Liver (tissue), 8 donors: ENCODE measurements at regions not wholly inside any gene's neighbourhood (a gene's known extent, or its start where the extent isn't known, plus 50 kb on each side); places are given as distances from the start of the nearest gene placed in this dataset.

Experiments
- DNase-seq: peaks from one replicate; pipeline ENCODE4 v3.0.0-alpha.2; 2017; ENCODE audit warnings: low spot score
- H3K27ac ChIP-seq, 2 donors: one replicate each; pipeline ENCODE4 v1.7.0; 2013; ENCODE audit warnings: inconsistent platforms in 2 of 2, low read length in 2 of 2, control low read depth in 1 of 2, low read depth in 1 of 2, mild to moderate bottlenecking in 1 of 2
- H3K27me3 ChIP-seq, 4 donors: one replicate each; pipeline versions ENCODE4 v1.6.1 to v1.7.0; 2013; ENCODE audit warnings: low read length in 3 of 4, inconsistent platforms in 1 of 4, mild to moderate bottlenecking in 1 of 4, moderate library complexity in 1 of 4; ENCODE audit not compliant: control insufficient read depth in 4 of 4, insufficient read depth in 4 of 4
- H3K36me3 ChIP-seq, 4 donors: one replicate each; pipeline versions ENCODE4 v1.6.1 to v1.7.0; 2013; ENCODE audit warnings: low read length in 3 of 4, mild to moderate bottlenecking in 3 of 4, low read depth in 1 of 4, moderate library complexity in 1 of 4; ENCODE audit not compliant: control insufficient read depth in 4 of 4, insufficient read depth in 3 of 4
- H3K4me1 ChIP-seq, 4 donors: one replicate each; pipeline versions ENCODE4 v1.6.1 to v1.7.0; 2013; ENCODE audit warnings: low read length in 3 of 4, mild to moderate bottlenecking in 3 of 4, moderate library complexity in 1 of 4; ENCODE audit not compliant: control insufficient read depth in 4 of 4, insufficient read depth in 4 of 4
- H3K4me3 ChIP-seq, 3 donors: one replicate each; pipeline versions ENCODE4 v1.6.1 to v1.7.0; 2013; ENCODE audit warnings: low read length in 3 of 3, control low read depth in 1 of 3, low read depth in 1 of 3, mild to moderate bottlenecking in 1 of 3
- H3K9ac ChIP-seq, 2 donors: one replicate each; pipeline ENCODE4 v1.7.0; 2013; ENCODE audit warnings: low read length in 2 of 2, mild to moderate bottlenecking in 2 of 2, moderate library complexity in 2 of 2, control low read depth in 1 of 2, low read depth in 1 of 2
- H3K9me3 ChIP-seq, 4 donors: one replicate each; pipeline versions ENCODE4 v1.6.1 to v1.7.0; 2013; ENCODE audit warnings: low read length in 3 of 4; ENCODE audit not compliant: control insufficient read depth in 4 of 4
- EGR1 ChIP-seq, 2 donors: IDR thresholded peaks; 2 replicates each; pipeline ENCODE4 v1.6.1; 2016 to 2018; ENCODE audit warnings: antibody characterized with exemption in 2 of 2, low read depth in 2 of 2
- FOXA1 ChIP-seq: IDR thresholded peaks from 2 replicates; pipeline ENCODE4 v1.6.1; 2016; ENCODE audit warnings: antibody characterized with exemption
- FOXA2 ChIP-seq: IDR thresholded peaks from 2 replicates; pipeline ENCODE4 v1.6.1; 2016; ENCODE audit warnings: antibody characterized with exemption
- GABPA ChIP-seq, 2 donors: IDR thresholded peaks in 1 of 2; conservative IDR thresholded peaks in 1 of 2; 2 replicates each; pipeline ENCODE4 v1.6.1; 2016; ENCODE audit warnings: antibody characterized with exemption in 2 of 2, mild to moderate bottlenecking in 1 of 2, moderate library complexity in 1 of 2
- HNF4A ChIP-seq, 2 donors: conservative IDR thresholded peaks; 2 replicates each; pipeline ENCODE4 v1.6.1; 2016; ENCODE audit warnings: antibody characterized with exemption in 2 of 2, mild to moderate bottlenecking in 2 of 2
- HNF4G ChIP-seq: IDR thresholded peaks from 2 replicates; pipeline ENCODE4 v1.6.1; 2016; ENCODE audit warnings: antibody characterized with exemption
- JUND ChIP-seq, 2 donors: IDR thresholded peaks; 2 replicates each; pipeline ENCODE4 v1.6.1; 2016; ENCODE audit warnings: antibody characterized with exemption in 2 of 2
- NR2F2 ChIP-seq: IDR thresholded peaks from 2 replicates; pipeline ENCODE4 v1.6.1; 2016; ENCODE audit warnings: antibody characterized with exemption
- RXRA ChIP-seq, 2 donors: IDR thresholded peaks; 2 replicates each; pipeline ENCODE4 v1.6.1; 2017 to 2018; ENCODE audit warnings: antibody characterized with exemption in 2 of 2, mild to moderate bottlenecking in 1 of 2
- SP1 ChIP-seq: IDR thresholded peaks from 2 replicates; pipeline ENCODE4 v1.6.1; 2018; ENCODE audit warnings: antibody characterized with exemption, mild to moderate bottlenecking
- TAF1 ChIP-seq: conservative IDR thresholded peaks from 2 replicates; pipeline ENCODE4 v1.6.1; 2016; ENCODE audit warnings: antibody characterized with exemption, mild to moderate bottlenecking
- YY1 ChIP-seq: IDR thresholded peaks from 2 replicates; pipeline ENCODE4 v1.6.1; 2016; ENCODE audit warnings: antibody characterized with exemption, mild to moderate bottlenecking
- WGBS: extraction: QIAGEN DNeasy Blood & Tissue Kit; methylation state at CpG from one replicate; pipeline ENCODE4 v1.1.7; 2013; 5-methylcytosine and 5-hydroxymethylcytosine counted together
- TF ChIP-seq, protein P1 (sequence below): IDR thresholded peaks from 2 replicates; pipeline ENCODE4 v1.6.1; 2016; ENCODE audit warnings: antibody characterized with exemption
- TF ChIP-seq, protein P2 (sequence below): IDR thresholded peaks from 2 replicates; pipeline ENCODE4 v1.6.1; 2016; ENCODE audit warnings: antibody characterized with exemption
- TF ChIP-seq, protein P3 (sequence below): IDR thresholded peaks from 2 replicates; pipeline ENCODE4 v1.6.1; 2016; ENCODE audit warnings: antibody characterized with exemption, mild to moderate bottlenecking
- TF ChIP-seq, protein P4 (sequence below): IDR thresholded peaks from 2 replicates; pipeline ENCODE4 v1.6.1; 2016; ENCODE audit warnings: antibody characterized with exemption
- TF ChIP-seq, protein P5 (sequence below): fragments of 150-350 bp; IDR thresholded peaks from 2 replicates; pipeline ENCODE4 v1.5.1; 2017; ENCODE audit warnings: improper control_type of control experiment, low read depth, low read length; ENCODE audit not compliant: missing input control
- donor health status: healthy.
- donor health status: healthy.
- donor health status: healthy.
- donor health status: healthy.
- donor health status: healthy.

DNA sequence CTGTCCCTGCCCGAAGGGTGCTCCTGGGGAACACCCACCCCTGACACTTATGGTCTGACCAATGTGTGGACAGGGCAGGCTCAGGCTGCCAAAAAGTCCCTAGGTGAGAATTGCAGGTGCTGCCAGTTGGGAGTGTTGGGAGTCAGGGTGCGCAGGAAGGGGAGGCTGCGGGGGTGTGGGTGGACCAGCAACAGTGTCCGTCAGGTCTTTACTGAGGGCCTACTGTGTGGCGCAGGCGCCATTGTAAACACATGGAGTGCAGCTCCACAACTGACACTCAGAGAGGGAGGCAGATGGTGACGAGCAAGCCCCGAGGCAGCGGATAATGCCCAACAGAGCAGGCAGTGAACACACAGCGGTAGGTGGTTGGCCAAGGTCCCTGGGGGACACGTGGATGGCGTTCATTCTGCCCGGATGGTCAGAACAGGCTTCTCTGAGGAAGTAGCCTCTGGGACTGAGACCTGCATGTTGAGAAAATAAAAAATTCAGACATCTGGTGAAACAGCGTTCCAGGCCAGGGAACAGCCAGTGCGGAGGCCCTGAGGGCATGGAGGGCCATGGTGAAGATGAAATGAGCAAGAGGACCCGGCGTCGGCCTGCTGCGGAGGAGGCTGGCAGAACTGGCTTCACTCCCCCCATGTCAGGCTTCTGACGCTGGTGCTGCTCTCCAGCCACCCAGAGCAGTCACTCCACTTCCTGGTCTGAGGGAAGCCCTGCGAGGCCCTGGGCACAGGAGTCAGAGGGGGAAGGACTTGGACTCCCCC, 136.2 kb upstream of the ZBTB40 start:
- Histone ChIP-seq H3K27me3 (no peaks in the 10 kb centered on the region), H3K36me3 (no peaks in the 10 kb centered on the region), H3K4me3 (no peak overlapping the region), H3K9ac (no peak overlapping the region), H3K9me3 (no peaks in the 10 kb centered on the region), H3K4me1 (no peaks in the 10 kb centered on the region), H3K27ac (no peak overlapping the region)
- TF ChIP-seq, protein P1, sequence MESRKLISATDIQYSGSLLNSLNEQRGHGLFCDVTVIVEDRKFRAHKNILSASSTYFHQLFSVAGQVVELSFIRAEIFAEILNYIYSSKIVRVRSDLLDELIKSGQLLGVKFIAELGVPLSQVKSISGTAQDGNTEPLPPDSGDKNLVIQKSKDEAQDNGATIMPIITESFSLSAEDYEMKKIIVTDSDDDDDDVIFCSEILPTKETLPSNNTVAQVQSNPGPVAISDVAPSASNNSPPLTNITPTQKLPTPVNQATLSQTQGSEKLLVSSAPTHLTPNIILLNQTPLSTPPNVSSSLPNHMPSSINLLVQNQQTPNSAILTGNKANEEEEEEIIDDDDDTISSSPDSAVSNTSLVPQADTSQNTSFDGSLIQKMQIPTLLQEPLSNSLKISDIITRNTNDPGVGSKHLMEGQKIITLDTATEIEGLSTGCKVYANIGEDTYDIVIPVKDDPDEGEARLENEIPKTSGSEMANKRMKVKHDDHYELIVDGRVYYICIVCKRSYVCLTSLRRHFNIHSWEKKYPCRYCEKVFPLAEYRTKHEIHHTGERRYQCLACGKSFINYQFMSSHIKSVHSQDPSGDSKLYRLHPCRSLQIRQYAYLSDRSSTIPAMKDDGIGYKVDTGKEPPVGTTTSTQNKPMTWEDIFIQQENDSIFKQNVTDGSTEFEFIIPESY: no peak
- no peak for TF ChIP-seq EGR1 (IDR thresholded peaks at IDR 0.05; ENCODE audit: low read depth in 2 of 2)
- TF ChIP-seq, protein P2, sequence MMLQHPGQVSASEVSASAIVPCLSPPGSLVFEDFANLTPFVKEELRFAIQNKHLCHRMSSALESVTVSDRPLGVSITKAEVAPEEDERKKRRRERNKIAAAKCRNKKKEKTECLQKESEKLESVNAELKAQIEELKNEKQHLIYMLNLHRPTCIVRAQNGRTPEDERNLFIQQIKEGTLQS: no peak
- TF ChIP-seq FOXA1: no peak
- no peak for TF ChIP-seq NR2F2
- TF ChIP-seq GABPA (IDR thresholded peaks at IDR 0.05 in 1 of 2, conservative IDR thresholded peaks at IDR 0.05 in 1 of 2): no peak
- TF ChIP-seq, protein P3, sequence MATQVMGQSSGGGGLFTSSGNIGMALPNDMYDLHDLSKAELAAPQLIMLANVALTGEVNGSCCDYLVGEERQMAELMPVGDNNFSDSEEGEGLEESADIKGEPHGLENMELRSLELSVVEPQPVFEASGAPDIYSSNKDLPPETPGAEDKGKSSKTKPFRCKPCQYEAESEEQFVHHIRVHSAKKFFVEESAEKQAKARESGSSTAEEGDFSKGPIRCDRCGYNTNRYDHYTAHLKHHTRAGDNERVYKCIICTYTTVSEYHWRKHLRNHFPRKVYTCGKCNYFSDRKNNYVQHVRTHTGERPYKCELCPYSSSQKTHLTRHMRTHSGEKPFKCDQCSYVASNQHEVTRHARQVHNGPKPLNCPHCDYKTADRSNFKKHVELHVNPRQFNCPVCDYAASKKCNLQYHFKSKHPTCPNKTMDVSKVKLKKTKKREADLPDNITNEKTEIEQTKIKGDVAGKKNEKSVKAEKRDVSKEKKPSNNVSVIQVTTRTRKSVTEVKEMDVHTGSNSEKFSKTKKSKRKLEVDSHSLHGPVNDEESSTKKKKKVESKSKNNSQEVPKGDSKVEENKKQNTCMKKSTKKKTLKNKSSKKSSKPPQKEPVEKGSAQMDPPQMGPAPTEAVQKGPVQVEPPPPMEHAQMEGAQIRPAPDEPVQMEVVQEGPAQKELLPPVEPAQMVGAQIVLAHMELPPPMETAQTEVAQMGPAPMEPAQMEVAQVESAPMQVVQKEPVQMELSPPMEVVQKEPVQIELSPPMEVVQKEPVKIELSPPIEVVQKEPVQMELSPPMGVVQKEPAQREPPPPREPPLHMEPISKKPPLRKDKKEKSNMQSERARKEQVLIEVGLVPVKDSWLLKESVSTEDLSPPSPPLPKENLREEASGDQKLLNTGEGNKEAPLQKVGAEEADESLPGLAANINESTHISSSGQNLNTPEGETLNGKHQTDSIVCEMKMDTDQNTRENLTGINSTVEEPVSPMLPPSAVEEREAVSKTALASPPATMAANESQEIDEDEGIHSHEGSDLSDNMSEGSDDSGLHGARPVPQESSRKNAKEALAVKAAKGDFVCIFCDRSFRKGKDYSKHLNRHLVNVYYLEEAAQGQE: no peak
- no peak for TF ChIP-seq JUND (IDR thresholded peaks at IDR 0.05)
- no peak for TF ChIP-seq TAF1
- no peak for TF ChIP-seq SP1
- TF ChIP-seq, protein P4, sequence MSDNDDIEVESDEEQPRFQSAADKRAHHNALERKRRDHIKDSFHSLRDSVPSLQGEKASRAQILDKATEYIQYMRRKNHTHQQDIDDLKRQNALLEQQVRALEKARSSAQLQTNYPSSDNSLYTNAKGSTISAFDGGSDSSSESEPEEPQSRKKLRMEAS: no peak
- TF ChIP-seq, protein P5, sequence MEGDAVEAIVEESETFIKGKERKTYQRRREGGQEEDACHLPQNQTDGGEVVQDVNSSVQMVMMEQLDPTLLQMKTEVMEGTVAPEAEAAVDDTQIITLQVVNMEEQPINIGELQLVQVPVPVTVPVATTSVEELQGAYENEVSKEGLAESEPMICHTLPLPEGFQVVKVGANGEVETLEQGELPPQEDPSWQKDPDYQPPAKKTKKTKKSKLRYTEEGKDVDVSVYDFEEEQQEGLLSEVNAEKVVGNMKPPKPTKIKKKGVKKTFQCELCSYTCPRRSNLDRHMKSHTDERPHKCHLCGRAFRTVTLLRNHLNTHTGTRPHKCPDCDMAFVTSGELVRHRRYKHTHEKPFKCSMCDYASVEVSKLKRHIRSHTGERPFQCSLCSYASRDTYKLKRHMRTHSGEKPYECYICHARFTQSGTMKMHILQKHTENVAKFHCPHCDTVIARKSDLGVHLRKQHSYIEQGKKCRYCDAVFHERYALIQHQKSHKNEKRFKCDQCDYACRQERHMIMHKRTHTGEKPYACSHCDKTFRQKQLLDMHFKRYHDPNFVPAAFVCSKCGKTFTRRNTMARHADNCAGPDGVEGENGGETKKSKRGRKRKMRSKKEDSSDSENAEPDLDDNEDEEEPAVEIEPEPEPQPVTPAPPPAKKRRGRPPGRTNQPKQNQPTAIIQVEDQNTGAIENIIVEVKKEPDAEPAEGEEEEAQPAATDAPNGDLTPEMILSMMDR: no peak
- TF ChIP-seq HNF4G: no peak
- TF ChIP-seq RXRA (IDR thresholded peaks at IDR 0.05): no peak
- no peak for TF ChIP-seq YY1
- TF ChIP-seq FOXA2: no peak
- no peak for TF ChIP-seq HNF4A (conservative IDR thresholded peaks at IDR 0.05)
- peak; percentile 14 for DNase-seq
- WGBS: 81% methylated on average over 21 of the region's 21 CpGs
